22Rv1 (cell line): ENCODE measurements at regions not wholly inside any gene's neighbourhood (a gene's known extent, or its start where the extent isn't known, plus 50 kb on each side); places are given as distances from the start of the nearest gene placed in this dataset.

Experiments used
- H3K27ac ChIP-seq: fragments of 450-650 bp; 2 replicates; pipeline ENCODE4 v1.5.1; 2017
- ZFX ChIP-seq: fragments of 450-650 bp; IDR thresholded peaks from 2 replicates; pipeline ENCODE4 v1.6.1; 2017; ENCODE audit warnings: antibody characterized with exemption, borderline replicate concordance
- TF ChIP-seq, protein P1 (sequence below): fragments of 450-650 bp; IDR thresholded peaks from 2 replicates; pipeline ENCODE4 v1.5.1; 2017; ENCODE audit warnings: mild to moderate bottlenecking

DNA sequence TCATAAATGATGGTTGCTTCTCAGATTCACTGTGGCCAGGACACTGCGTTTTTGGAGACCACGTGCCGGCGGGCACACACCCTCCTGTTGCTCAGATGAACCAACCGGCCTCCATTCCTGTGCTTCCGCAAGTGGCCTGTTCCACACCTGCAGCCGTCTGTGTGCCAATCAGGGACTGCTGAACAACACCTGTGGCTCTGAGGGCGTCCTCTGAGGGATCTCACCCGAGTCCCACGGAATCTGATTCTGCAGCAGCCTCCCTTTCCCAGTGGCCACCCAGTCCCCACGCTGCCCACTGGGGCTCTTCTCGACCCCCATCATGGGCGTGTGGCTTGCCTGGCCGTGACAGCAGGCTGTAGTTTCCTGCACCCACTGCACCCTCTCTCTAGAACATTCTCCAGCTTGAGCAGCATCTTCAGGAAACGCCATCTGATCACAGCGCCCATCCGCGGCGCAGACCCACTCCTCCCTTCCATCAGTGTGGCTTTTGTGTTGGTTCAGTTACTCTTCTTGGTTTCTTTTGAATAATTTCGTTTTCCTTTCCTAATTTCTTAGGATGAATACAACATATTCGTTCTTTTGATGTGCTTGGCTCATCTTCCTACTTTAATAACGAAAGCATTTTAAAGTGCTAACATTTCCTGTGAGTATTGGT is 65.1 kb upstream of the SLC22A11 start:
- no peak for TF ChIP-seq ZFX
- TF ChIP-seq, protein P1, sequence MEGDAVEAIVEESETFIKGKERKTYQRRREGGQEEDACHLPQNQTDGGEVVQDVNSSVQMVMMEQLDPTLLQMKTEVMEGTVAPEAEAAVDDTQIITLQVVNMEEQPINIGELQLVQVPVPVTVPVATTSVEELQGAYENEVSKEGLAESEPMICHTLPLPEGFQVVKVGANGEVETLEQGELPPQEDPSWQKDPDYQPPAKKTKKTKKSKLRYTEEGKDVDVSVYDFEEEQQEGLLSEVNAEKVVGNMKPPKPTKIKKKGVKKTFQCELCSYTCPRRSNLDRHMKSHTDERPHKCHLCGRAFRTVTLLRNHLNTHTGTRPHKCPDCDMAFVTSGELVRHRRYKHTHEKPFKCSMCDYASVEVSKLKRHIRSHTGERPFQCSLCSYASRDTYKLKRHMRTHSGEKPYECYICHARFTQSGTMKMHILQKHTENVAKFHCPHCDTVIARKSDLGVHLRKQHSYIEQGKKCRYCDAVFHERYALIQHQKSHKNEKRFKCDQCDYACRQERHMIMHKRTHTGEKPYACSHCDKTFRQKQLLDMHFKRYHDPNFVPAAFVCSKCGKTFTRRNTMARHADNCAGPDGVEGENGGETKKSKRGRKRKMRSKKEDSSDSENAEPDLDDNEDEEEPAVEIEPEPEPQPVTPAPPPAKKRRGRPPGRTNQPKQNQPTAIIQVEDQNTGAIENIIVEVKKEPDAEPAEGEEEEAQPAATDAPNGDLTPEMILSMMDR, result no peak
- no peak overlapping the region for H3K27ac ChIP-seq

DNA sequence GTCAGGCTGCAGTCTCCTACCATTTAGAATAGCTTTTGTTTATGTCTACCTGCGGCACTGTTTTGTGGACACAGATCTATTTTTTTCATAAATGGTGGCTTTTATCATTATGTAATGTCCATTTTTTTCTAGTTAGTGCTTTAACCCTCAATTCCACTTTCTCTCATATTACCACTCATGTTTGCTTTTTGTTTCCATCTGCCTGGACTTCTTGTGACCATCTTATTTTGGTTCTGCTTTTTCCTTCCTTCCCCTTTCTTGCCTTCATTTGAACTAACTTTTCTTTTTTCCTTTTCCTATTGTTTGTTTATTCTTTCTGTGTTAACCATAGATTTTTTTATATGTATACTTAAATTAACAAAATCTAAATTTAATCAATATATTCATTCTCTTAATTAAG is 63.2 kb upstream of the SLC22A11 start:
- TF ChIP-seq ZFX, result no peak
- TF ChIP-seq, protein P1, result no peak
- H3K27ac ChIP-seq, result no peak overlapping the region

DNA sequence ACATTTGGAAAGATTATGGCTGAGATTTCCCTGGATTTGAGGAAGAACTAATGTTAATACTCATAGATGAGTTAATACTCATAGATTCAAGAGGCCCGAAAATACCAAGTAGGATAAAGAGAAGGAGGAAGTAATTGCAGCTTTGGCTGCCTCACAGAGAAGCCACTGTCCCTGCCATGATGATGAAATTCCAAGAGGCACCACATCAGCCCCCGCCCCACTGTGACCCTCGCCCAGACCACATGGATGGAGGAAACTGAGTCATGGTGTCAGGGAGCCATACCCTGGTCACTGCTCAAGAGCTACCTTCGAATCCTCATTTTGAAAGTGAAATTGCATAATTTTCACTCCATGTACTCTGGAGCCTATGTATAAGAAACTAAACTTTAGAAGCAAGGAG is 57.6 kb upstream of the SLC22A11 start:
- no peak for TF ChIP-seq ZFX
- TF ChIP-seq, protein P1, result no peak
- H3K27ac ChIP-seq, result no peak overlapping the region

DNA sequence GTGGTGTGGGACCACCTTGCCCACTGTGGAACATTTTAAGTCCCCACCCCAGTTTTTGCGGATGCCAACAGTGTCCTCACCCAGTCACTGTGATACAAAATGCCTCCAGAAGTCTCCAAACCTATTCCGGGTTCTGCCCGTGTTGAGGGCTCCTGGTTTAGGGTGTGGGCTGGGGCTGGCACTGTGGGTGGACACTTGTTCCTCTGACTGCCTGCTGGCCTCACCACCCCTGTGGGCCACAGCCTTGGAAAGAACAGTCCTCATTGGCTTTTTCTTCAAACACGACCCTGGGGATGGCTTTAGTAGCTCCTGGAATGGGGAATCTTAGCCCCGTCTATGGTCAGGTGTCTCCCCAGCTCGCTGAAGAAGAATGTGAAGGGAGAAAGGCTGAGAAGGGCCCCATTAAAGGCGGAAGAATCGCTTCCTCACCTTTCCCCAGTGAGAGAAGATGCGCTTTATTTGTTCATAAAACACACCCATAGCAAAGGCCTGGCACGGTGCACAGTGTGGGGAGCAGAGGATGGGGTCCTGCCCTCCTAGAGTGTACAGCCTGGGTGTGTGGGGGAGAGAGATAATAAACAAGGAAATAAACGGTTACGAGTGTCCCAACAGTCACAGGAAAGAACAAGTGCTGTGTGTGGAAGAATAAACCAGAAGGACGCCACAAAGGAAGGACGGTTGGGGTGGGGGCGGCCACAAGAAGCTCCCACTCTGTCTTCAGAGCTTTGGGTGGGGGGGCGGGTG is 56.3 kb upstream of the SLC22A11 start:
- H3K27ac ChIP-seq, result no peak overlapping the region
- TF ChIP-seq, protein P1, result no peak
- no peak for TF ChIP-seq ZFX

DNA sequence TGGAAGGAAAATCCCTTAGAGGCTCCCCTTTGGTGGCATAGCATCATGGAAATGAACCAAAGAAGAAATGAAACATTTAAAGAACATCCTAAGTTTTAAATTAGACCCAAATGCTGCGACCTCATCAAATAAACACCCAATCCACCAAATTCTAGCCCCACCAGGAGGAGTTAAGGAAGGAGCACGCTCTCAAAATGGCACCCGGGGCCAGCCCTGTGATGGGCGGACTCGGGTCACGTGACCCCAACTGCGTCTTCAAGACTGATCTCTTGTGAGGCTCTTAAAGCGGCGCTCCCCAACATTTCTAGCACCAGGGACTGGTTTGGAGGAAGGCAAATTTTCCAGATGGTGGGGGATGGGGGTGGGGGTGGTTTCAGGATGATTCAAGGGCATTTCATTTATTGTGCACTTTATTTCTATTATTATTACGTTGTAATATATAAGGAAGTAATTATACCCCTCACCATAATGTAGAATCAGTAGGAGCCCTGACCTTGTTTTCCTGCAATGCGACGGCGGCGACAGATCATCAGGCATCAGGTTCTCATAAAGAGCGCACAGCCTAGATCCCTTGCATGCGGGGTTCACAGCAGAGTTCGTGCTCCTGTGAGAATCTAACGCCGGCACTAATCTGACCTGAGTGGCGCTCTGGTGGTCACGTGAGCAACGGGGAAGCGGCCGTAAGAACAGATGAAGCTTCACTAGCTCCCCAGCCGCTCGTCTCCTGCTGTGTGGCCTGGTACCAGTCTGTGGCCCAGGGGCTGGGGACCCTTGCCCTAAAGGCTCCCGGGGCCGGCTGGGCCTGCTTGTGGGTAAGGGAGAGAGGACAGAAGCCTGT is 55.3 kb upstream of the SLC22A11 start:
- TF ChIP-seq, protein P1, result no peak
- no peak for TF ChIP-seq ZFX

DNA sequence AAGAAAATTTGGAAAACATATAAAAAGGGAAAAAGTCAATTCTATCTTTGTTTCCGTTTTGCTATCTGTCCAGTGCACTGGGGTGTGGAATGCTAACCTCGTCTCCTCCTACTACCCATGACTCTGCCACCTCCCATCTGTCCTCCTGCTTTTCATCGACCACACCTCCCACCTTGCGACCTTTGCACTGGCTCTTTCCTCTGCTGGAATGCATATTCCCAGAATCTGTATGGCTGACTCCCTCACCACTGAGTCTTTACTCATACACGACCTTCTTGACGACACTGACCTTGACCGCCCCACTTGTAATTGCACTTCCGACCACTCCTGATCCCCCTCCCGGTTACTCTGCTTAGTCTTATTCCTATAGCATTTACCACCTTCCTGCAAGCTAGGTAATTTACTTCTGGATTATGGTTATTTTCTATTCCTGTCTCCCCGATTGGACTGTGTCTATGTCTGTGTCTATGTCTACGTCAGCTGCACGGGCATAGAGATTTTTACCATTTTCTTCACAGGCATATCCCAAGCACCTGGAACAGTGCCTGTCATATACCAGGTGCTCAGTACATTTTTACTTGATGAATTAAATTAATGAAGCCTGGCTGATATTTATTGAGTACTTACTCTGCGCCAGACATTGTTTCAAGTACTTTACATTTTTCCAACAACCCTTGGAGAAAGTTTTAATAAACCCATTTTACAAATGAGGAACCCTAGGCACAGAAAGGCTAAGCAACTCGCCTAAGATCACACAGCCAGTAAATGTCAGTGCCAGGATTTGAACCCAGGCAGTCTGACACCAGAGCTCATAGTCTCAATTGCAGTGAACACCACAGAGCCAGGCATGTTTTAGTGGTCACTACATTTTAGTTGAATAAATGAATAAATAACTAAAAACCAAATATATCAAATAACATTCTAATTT is 54.0 kb upstream of the SLC22A11 start:
- no peak for TF ChIP-seq ZFX
- TF ChIP-seq, protein P1, result no peak
- no peak overlapping the region for H3K27ac ChIP-seq

More for the DNA sequence above, 55.3 kb upstream of the SLC22A11 start:
- no peak overlapping the region for H3K27ac ChIP-seq
